ENCODE measurements at regions not wholly inside any gene's neighbourhood (a gene's known extent, or its start where the extent isn't known, plus 50 kb on each side); places are given as distances from the start of the nearest gene placed in this dataset.

GRCh38 chr2:42117182-42117579 is 52.0 kb upstream of the EML4 start:
- no peaks in the 10 kb centered on the region for H3K27me3 ChIP-seq (replicated peaks; ENCODE audit: insufficient read depth)
- no peaks in the 10 kb centered on the region for H3K79me2 ChIP-seq (ENCODE audit: insufficient read depth)
- no peaks in the 10 kb centered on the region for H3K9me3 ChIP-seq (ENCODE audit: low read depth)
- peak overlapping the region; percentile 1; the same call in 1 of the 2 replicates for H3K27ac ChIP-seq
- H3K4me1 ChIP-seq (ENCODE audit: insufficient read depth): peaks cover 28% of the 10 kb centered on the region
- H3K4me3 ChIP-seq: no peak overlapping the region
- DNase-seq: no peak
- H3K9ac ChIP-seq: no peak overlapping the region
- WGBS, 2 experiments (ENCODE audit: low coverage in 1 of 2, low lambda C conversion rate in 2 of 2, missing lambda C conversion rate in 2 of 2): 21 to 29% methylated on average over 3 of the region's 3 CpGs
- TF ChIP-seq EZH2 (IDR thresholded peaks at IDR 0.05; ENCODE audit: insufficient read depth, poor library complexity, severe bottlenecking) (no peak), EZH2phosphoT487 (IDR thresholded peaks at IDR 0.05; ENCODE audit: insufficient read depth, low read depth) (no peak)
- H3F3A ChIP-seq (ENCODE audit: insufficient read depth): peaks cover 27% of the 10 kb centered on the region
- in situ Hi-C loops (cut with MboI): no loop called here
- H3K36me3 ChIP-seq (ENCODE audit: low read depth): no peaks in the 10 kb centered on the region
- H2AFZ ChIP-seq: no peak overlapping the region
- peak overlapping the region; percentile 33 for H3K4me2 ChIP-seq (ENCODE audit: unreplicated experiment)
- no peaks in the 10 kb centered on the region for H3K9me2 ChIP-seq (ENCODE audit: insufficient read depth)
- H4K20me1 ChIP-seq (ENCODE audit: insufficient read depth): no peaks in the 10 kb centered on the region

DNA sequence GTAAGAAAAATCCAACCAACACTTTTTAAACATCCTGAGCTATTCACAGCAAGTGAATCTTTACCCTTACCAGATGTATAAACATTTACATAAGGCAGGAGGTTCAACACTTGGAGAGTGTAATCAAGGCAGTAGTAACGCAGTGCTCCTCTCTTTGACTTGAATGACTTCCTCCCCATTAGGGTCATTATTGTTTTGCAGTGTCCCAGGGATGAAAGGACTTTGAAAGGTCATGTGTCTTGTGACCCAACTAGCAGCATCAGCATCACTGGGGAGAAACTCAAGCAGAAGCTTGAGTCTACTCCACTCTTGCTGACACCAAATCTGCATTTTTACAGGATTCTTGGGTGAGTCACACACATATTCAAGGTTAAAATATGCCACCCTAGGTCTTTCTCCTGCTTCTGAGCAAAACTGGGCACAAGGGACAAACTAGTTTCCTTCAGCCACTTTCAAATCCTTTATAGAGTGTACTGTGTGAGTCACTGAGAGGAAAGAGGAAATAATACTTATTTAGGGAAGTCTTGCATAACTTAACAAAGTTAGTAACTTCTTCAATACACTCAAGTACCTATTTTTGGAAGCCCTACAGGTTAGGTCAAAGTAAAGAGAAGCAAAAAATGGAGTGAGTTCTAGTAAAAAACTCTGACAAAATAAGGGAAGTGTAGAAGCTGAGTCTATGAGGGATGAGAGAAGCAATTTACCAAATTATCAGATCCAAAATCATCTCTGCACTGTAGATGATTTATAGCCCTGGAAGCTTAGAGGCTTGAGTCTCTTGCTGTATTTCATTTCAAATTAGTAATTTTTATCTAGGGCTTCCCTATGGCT is 51.0 kb upstream of the EML4 start:
- Histone ChIP-seq H4K20me1 (ENCODE audit: insufficient read depth) (no peaks in the 10 kb centered on the region), H3K9ac (no peak overlapping the region), H3K4me3 (no peak overlapping the region), H3F3A (ENCODE audit: insufficient read depth) (peaks cover 27% of the 10 kb centered on the region), H2AFZ (no peak overlapping the region), H3K4me2 (ENCODE audit: unreplicated experiment) (peak overlapping the region; percentile 52), H3K4me1 (ENCODE audit: insufficient read depth) (peaks cover 28% of the 10 kb centered on the region), H3K27ac (peak overlapping the region; percentile 46), H3K27me3 (replicated peaks; ENCODE audit: insufficient read depth) (no peaks in the 10 kb centered on the region), H3K9me2 (ENCODE audit: insufficient read depth) (no peaks in the 10 kb centered on the region), H3K36me3 (ENCODE audit: low read depth) (no peaks in the 10 kb centered on the region), H3K9me3 (ENCODE audit: low read depth) (no peaks in the 10 kb centered on the region), H3K79me2 (ENCODE audit: insufficient read depth) (no peaks in the 10 kb centered on the region)
- in situ Hi-C loops (cut with MboI): no loop called here
- TF ChIP-seq EZH2 (IDR thresholded peaks at IDR 0.05; ENCODE audit: insufficient read depth, poor library complexity, severe bottlenecking) (no peak), EZH2phosphoT487 (IDR thresholded peaks at IDR 0.05; ENCODE audit: insufficient read depth, low read depth) (no peak)
- peak; percentile 89 for DNase-seq
- 0 to 4% methylated on average over 1 of the region's 1 CpG for WGBS, 2 experiments (ENCODE audit: low coverage in 1 of 2, low lambda C conversion rate in 2 of 2, missing lambda C conversion rate in 2 of 2)

GRCh38 chr2:42118754-42119569 is 50.2 kb upstream of the EML4 start:
- Histone ChIP-seq H3K79me2 (ENCODE audit: insufficient read depth) (no peaks in the 10 kb centered on the region), H3K4me2 (ENCODE audit: unreplicated experiment) (peak overlapping the region; percentile 52), H3K27me3 (replicated peaks; ENCODE audit: insufficient read depth) (no peaks in the 10 kb centered on the region), H3K9me3 (ENCODE audit: low read depth) (no peaks in the 10 kb centered on the region), H4K20me1 (ENCODE audit: insufficient read depth) (no peaks in the 10 kb centered on the region), H3K9me2 (ENCODE audit: insufficient read depth) (no peaks in the 10 kb centered on the region), H3K27ac (peak overlapping the region; percentile 46; the same call in 1 of the 2 replicates), H3K9ac (no peak overlapping the region), H3K4me3 (no peak overlapping the region), H2AFZ (no peak overlapping the region), H3K4me1 (ENCODE audit: insufficient read depth) (peaks cover 28% of the 10 kb centered on the region), H3F3A (ENCODE audit: insufficient read depth) (peaks cover 27% of the 10 kb centered on the region), H3K36me3 (ENCODE audit: low read depth) (no peaks in the 10 kb centered on the region)
- TF ChIP-seq EZH2 (IDR thresholded peaks at IDR 0.05; ENCODE audit: insufficient read depth, poor library complexity, severe bottlenecking): no peak
- no peak for TF ChIP-seq EZH2phosphoT487 (IDR thresholded peaks at IDR 0.05; ENCODE audit: insufficient read depth, low read depth)
- whole genome bisulfite sequencing, 2 experiments (ENCODE audit: low coverage in 1 of 2, low lambda C conversion rate in 2 of 2, missing lambda C conversion rate in 2 of 2): 44 to 59% methylated on average over 6 of the region's 6 CpGs
- in situ Hi-C loops (cut with MboI): no loop called here
- DNase-seq: no peak

Data from GM23248 (cell line).